GM19025 (cell line): ENCODE measurements at regions not wholly inside any gene's neighbourhood (a gene's known extent, or its start where the extent isn't known, plus 50 kb on each side); places are given as distances from the start of the nearest gene placed in this dataset.
"Not testable (repeated sequence)": the region's sequence is repeated elsewhere in the genome, so short reads cannot be mapped to it uniquely, and the experiment has no call there.

Source experiments
- ATAC-seq: cut with Tn5 transposase; IDR thresholded peaks from one replicate; pipeline ENCODE4 v1.9.1; 2021; ENCODE audit warnings: mild to moderate bottlenecking, low read depth, moderate library complexity; ENCODE audit not compliant: unreplicated experiment

GRCh38 chr11:127805771-127806170 lies 781.6 kb downstream of the ETS1 start:
- ATAC-seq, result no peak

DNA sequence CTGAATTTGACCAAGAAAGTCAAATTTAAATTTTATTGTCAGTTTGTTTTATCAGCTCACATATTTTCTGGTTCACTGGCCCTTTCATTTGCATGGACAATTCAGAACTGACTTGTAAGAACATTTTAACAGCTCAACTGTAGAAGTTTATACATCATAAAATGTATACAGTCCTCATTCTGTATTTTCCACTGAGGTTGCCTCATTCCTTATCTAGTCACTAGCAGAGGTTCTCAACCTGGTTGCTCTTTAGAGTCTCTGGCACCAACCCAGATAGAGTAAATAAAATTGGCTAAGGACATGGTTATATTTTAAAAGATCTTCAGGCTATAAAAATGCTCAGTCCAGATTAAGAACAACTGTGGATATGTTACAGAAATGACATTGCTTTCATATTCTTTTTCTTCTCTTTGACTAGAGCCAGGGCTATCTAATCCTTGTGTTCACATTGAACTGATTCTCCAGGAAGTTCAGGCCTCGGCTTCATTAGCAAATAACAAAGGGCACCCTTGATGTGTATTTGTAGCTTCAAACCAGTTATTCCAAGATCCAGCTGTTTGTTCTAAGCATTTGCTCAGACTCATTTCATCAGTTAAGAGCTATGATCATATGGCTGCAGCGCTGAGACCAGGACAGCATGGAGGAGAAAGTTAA lies 782.5 kb downstream of the ETS1 start:
- ATAC-seq, result no peak

GRCh38 chr11:127803755-127804154 lies 783.6 kb downstream of the ETS1 start:
- ATAC-seq, result no peak

GRCh38 chr11:127800989-127801688 lies 786.2 kb downstream of the ETS1 start:
- no peak for ATAC-seq

DNA sequence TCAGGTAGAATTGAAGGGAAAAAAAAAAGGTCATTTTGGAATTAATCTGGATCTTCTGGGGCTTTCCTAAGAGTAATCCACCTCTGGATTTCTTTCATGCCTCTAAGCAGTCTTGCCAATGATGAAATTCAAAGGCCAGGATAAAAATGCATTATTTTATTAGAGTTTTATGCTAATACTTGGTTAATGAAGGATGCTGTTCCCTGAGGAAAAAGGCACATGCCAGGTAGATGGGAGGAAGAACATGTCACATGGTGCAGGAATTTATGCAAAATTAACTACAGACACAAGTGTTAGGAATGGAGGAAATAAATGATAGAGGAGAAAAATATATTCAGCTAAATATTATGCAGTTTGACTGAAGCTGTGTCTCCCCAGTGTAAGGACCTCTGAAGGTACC lies 792.0 kb downstream of the ETS1 start:
- no peak for ATAC-seq

- no peak for ATAC-seq
These were observed 791.3 kb upstream of the KIRREL3 start for GRCh38 chr11:127791844-127792243.

DNA sequence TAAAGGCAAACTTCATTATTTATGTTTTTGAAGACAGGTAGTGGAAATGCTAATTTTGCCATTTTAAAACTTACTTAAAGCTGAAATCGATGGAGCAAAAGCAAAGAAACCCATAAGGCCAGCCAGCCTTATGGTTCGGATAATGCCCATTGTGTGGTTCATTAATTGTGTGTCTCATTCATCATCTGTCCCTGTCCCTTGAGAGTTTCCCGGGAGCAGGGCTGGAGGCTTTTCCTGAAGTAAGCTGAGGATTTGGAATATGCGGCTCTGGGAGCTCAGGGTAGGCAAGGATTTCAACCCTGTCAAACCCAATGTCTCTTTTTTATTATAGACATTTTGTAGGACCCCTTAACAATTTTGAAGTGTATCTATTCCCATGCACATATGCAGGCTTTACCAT lies 790.0 kb upstream of the KIRREL3 start:
- ATAC-seq, result no peak

DNA sequence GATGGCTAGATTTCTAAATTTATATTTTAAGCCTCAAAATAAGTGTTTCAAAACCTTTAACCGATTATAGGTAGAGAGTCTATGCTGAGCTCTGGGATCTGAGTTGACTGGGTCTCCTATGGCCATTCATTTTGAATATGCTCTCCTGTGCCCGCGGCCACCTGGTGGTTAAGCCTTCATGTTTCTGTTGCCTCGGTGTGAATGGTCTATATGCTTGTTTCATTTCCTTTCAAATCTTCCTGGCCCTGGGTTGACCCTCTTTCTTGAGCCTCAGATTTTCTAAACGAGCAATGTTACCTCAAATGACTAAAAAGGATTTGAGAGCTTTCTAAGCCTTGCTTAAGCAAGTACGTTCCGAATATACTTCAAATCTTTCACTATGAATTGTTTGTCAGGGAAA lies 789.4 kb upstream of the KIRREL3 start:
- no peak for ATAC-seq

DNA sequence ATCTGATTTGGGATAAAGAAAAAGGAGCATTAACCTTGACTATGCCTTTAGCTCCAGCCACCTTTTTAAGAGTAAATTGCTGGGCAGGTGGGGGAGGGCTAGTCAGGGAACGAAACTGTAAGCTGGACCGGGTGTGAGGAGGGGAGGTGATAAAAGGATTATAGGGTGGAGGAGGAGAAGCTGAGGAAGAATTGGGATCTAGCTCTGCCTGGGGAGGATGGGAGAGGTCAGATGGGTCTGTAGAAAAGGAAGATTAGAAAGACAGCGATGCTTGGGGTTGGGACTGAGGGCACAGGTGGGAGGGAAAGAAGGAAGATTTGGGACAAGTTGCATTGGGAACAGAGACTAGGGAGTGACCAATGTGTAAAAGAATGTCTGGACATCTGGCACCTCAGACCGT lies 772.4 kb upstream of the KIRREL3 start:
- ATAC-seq, result not testable (repeated sequence)

GRCh38 chr11:127768931-127769330 lies 768.4 kb upstream of the KIRREL3 start:
- ATAC-seq, result not testable (repeated sequence)

DNA sequence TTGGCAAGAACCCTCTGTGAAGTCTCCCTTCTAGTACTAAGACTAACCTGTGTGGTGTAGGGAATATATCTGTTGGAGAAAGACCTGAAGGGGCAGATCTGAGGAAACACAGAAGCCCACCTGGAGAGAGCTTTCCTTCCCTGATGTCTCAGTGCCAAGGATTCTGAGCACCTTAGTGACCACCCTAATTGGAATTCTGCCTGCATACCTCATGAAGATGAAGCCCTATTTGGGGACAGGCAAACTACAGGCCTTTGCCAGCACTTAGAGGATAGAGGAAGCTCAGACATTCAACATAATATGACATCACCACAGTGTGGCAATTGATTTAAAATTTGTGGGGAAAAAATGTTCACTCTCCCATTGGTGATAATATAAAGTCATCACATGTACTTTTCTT lies 766.2 kb upstream of the KIRREL3 start:
- no peak for ATAC-seq

DNA sequence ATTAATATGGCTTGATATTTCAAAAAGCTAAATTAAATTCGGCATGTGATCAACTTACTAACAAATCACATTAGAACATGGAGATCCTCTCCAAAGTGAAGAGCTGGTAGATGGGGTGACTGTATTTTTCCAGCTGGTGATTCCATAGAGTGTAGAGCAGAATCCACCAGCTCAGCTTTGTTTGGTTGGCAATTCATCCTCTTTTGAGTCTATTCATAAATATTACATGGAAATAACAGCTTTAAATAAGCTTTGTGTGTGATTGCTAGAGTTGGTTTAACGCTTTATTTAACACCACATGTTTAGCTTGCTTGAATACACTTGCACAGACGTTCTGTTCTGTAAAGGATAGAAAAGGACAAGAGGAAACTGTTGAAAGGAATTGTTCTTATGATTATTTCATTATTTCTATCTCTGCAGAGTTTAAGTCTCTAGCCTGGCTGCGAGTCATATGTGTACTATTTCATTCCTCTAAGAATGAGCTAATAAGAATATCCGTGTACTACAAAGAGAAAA lies 738.3 kb upstream of the KIRREL3 start:
- no peak for ATAC-seq

DNA sequence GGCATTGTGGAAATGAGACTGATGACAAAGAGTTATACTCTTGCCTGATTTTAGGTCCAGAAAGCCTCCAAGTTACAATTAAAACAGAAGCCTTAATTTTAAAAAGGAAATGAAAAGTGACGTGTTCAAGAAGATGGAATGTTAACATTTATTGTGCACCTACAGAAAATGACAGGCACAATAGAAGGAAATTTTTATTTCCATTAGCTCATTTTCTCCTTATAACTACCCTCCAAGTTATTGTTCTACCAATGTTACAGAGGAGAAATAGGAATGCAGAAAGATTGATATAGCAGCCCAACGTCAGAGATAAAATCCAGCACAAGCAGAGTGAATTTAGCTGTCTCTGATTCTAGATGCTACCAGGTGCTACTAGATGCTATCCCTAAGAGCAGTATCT lies 736.9 kb upstream of the KIRREL3 start:
- no peak for ATAC-seq

GRCh38 chr11:127733552-127733951 lies 733.0 kb upstream of the KIRREL3 start:
- ATAC-seq, result no peak

DNA sequence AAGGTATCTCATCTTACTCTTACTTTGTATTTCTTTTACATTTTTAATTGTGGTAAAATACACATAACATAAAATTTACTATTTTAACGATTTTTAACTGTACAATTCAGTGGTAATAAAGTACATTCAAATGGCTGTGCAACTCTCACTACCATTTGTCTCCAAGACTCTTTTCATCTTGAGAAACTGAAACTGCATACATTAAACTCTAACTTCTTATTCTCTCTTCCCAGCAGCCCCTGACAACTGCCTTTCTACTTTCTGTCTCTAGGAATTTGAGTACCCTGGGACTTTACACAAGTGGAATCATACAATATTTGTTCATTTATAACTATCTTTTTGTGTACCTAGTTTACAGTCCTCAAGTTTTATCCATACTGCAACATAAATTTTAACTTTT lies 725.8 kb upstream of the KIRREL3 start:
- ATAC-seq, result no peak

GRCh38 chr11:127723714-127724113 lies 723.1 kb upstream of the KIRREL3 start:
- ATAC-seq, result no peak

DNA sequence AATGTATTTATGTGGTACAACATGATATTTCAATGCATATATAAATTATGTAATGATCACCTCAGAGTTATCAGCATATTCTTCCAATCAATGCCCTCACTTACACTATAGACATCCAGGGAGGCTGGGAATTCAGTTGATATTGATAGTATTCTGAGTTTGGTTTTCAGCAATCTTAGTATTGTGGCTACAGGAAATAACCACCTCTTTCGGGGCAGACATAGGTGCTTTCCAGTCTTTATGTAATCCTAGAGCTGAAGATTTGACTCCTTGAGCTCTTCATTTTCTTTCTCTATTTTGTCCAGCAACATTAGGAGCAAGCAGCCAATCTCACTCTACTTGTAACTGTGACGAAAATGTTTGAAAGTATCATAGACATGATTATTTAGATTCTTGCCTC lies 712.7 kb upstream of the KIRREL3 start:
- ATAC-seq, result no peak

GRCh38 chr11:127711748-127712147 lies 711.2 kb upstream of the KIRREL3 start:
- ATAC-seq, result no peak

DNA sequence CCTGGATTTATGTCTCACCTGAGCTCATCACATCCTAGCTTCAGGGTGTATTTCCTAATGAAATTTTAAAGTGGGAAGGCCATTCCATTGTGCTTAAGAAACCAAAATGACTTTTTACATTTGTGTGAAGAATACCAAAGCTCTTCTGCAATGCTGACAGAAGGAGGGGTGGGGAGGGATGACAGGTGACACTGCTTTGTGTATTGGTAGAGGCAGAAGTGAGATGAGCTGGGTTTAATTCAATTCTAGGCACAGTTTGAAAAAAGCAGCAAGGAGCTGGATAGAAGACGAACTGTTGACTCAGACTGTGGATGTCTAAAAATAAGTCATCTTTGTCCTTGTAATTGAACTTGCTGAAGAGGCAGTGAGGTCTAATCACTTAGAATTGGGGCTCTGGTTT lies 710.3 kb upstream of the KIRREL3 start:
- ATAC-seq, result no peak

DNA sequence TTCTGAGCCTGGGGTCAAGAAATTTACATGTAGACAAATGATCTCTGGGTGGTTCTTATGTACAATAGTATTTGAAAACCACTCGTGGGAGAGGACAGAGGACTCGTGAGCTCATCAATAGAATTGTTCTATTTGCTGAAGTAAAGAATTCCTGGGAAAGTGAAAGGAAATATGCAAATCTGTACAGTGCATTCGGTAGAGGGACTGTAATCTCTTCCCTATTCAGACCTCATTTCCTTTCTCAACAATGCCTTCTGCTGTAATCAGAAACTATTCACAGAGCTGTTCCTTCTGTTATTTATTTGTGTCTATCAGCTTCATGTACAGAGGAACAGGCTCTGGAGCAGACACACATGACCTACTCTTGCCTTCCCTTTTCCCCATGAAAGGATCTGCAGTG lies 709.4 kb upstream of the KIRREL3 start:
- ATAC-seq, result no peak

DNA sequence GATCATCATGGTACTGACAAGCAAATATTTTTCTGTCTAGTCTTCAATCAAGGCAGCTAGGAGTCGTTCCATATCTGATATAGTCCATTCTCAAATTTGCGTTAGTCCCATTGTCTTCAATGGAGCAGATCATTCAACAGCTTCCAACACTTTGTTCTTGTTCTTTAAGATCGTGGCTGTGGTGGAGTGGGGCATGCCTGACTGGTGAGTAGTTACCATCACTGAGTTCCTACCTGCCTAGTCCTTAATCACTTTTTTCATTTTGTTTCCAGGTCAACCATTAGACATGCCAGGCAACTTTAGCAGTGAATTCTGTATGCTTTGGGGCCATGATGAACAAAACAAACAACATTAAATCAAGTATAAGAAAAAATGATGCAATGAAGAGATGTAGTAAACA lies 693.1 kb upstream of the KIRREL3 start:
- ATAC-seq, result no peak

DNA sequence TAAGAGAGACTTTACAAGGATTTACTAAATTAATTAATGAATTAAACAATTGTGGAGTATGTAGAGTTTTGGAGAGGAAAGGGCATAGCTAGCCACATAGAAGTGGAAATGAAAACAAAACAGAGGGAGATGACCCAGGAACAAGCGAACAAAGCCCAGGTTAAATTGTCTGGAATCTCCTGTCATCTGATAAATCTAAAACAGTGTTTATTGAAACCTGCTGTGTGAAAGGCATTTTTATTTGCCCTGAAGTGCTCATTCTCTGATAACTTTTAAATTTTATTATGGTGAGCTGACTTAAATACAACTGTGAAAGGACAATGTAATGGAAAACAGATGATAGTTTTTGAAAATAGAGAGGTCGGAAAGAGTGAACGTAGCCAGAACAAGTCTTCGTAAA lies 682.8 kb upstream of the KIRREL3 start:
- no peak for ATAC-seq
